NCI-H82 (cell line): ENCODE measurements at regions not wholly inside any gene's neighbourhood (a gene's known extent, or its start where the extent isn't known, plus 50 kb on each side); places are given as distances from the start of the nearest gene placed in this dataset.
"Not testable (repeated sequence)": the region's sequence is repeated elsewhere in the genome, so short reads cannot be mapped to it uniquely, and the experiment has no call there.

Source experiments
- DNase-seq: peaks from one replicate; lab custom pipeline; 2025; lab: John Stamatoyannopoulos, UW

DNA sequence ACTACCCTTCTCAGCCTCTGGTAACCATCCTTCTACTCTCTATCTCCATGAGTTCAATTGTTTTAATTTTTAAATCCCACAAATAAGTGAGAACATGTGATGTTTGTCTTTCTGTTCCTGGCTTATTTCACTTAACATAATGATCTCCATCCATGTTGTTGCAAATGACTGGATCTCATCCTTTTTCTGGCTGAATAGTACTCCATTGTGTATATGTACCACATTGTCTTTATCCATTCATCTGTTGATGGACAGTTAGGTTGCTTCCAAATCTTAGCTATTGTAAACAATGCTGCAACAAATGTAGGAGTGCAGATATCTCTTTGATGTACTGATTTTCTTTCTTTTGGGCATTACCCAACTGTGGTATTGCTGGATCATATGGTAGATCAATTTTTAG, 103.0 kb downstream of the CARTPT start:
- DNase-seq = not testable (repeated sequence)

DNA sequence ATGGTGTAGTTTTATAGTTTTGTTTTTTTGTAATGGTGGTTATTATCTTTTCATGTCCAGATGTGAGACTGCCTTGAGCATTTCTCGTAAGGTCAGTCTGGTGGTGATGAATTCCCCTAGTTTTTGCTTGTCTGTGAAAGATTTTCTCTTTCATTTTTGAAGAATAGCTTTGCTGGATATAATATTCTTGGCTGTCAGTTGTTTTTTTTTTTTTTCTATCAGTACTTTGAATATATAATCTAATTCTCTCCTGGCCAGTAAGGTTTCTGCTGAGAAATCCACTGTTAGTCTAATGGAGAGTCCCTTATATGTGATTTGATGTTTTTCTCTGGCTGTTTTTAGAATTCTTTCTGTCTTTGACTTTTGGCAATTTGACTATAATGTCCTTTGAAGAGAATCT, 106.9 kb downstream of the CARTPT start:
- no peak for DNase-seq

DNA sequence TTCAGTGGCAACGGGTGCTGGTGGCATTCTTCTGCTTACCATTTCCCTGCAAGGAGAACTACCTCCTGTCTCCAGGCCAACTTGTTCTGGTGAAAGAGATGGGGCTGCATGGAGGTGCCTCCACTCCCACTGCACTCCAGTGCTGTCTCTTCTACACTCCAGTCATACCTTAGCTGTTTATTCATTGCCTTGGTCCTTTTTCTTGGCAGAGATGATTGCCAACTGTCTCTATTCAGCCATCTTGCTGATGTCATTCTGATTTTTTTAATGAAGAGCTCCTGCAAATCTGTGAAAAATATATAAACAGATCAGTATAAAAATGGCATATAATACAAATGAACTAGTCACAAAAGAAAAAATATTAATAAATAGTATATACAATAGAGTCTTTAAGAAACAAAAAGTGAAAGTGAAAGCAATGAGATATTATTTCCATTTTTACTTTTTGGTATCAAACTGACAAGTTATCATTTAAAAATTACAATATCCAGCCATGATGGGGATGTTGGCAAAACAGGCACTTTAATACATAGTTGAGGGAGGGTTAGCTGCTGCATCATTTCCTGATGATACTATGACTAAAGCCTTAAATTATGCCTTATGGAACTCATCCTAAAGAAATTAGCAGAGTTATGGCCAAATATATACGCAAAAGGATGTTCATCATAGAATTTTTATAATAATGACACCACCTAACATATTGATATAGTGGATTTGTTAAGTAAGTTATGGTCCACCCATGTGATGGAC, 109.4 kb downstream of the CARTPT start:
- no peak for DNase-seq

DNA sequence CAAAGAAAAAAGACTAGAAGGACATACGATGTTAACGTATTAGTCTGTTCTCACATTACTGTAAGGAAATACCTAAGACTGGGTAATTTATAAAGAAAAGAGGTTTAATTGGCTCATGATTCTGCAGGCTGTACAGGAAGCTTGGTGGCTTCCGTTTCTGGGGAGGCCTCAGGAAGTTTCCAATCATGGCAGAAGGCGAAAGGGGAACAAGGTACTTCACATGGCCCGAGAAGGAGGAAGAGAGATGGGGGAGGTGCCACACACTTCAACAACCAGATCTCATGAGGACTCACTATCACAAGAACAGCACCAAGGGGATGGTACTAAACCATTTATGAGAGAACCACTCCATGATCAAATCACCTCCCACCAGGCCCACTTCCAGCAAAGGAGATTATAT, 110.1 kb downstream of the CARTPT start:
- DNase-seq = no peak

DNA sequence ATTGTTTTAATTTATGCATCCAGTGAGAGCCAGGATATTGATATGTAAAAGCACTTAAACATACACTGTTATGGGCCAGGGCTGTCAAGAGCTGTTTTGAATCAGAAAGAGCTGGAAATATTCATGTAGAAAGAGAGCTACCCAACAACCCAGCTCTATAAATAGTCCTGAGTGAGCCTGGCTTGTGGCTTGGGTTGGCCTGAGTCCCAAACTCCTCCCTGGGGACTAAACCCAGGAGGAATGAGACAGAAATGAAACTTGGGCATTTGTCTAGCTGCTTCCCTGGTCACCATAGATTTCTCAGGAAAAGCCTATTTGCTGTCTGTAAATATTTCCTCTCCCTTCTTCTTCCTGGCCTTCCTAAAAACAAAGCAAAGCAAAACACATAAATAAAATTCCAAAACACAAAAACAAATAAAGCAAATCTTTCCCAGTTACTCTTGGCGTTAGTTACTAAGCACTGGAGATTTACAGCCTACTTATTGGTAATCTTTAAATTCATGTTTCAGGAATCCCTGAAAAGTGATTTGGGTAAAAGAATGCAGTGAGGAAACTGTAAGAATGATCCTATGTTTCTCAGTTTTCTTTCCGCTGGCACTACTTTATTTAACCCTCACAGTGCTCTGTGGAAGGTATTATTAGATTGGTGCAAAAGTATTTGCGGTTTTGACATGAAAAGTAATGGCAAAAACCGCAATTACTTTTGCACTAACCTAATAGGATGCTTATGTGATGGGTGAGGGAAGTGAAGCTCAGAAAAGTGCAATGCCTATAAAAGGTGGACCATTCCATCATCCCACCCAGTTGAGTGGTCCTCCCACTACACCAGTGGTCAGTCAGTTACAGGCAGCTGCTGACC, 111.8 kb downstream of the CARTPT start:
- DNase-seq = peak; percentile 76

DNA sequence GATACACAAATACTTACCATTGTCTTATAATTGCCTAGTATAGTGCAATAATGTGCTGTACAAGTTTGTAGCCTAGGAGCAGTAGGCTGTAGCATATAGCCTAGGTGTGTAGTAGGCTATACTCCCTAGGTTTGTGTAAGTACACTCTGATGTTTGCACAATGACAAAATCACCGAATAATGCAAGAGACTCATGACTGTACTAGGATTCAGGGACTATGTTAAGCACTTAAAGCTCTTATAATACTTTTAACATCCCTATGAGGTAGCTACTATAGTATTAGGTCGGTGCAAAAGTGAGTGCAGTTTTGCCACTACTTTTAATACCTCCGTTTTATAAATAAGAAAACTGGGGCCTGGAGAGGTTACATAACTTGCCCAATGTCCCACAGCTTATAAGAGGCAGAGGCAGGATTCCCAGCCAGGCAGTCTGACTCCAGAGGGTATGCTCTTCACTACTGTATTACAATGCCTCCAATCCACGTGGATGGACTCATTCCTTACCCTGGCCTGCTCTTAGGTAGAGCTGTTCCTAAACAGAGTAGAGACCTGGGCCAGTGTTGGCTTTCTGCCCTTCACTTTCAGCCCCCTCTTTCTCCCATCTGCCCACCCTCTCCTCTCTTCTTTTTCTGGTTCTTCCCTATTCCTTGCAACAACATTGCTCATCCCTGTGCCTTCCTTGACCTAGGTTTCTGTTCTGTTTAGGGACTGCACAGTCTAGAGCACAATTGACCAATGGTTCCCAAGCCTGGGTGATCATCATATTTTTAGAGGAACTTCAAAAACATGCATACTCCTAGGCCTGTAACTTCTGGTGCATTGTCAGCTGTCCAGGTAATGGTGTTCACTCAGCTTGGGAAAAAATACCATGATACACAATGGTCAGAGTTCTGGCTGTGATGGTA, 114.0 kb downstream of the CARTPT start:
- no peak for DNase-seq

DNA sequence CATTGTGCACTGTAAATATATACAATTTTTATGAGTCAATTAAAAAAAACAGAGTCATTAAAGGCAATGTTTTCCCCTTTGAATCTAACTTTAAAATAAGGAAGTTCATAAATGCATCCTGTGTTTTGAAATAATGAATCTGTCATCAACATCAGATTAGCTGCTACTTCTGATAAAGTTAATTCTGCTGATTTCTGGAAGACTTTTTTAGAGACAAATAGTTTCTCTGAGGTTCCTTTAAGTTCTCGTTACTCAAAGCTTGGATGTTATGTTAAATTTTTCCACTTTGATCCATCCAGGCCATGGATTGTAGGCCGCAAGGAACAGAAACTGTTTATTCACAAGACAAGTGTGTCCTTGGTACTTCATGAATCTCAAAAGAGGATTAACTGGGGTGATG, 115.5 kb downstream of the CARTPT start:
- no peak for DNase-seq

DNA sequence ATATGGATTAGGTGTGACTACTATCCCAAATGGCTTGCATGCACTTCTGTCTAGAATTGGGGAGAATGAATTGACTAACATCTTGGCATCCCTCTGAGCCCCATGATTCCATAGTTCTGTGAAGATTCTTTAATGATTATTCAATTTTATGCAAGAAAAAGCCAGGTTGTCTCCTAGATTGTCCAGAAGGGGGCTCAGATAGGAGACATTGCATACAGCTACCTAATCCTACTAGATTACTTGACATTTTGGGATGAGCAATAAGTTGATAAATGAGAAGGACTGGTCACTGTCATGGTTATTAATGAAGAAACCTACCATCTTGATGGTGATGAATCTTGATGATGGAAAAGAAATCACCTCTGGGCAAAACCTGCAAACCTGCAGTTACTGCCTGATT, 117.0 kb downstream of the CARTPT start:
- DNase-seq = no peak

DNA sequence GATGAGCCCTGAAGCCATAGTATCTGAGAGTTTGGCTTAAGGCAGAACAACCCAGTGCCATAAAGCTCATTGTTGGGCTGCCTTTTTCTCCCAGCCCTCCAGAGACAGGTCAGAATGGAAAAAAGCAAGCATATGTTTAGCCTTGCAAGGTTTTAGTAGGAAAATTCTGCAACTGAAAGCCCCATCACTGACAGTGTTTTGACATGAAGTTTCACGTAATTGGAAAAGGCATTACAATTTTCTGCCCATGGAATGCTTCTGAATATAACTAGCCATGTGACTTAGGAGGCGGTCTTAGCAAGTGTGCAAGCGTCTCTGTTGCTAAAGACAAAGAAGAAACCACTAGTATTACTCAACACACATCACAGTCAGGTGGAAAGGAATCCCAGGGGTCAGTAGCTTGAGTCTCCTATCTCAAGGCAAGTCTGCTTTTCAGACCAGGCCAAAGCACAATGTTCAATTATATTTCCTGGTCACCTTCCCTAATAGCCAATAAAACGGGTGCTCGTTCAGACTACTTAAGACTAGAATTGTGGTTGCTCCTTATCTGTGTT, 117.6 kb downstream of the CARTPT start:
- no peak for DNase-seq

DNA sequence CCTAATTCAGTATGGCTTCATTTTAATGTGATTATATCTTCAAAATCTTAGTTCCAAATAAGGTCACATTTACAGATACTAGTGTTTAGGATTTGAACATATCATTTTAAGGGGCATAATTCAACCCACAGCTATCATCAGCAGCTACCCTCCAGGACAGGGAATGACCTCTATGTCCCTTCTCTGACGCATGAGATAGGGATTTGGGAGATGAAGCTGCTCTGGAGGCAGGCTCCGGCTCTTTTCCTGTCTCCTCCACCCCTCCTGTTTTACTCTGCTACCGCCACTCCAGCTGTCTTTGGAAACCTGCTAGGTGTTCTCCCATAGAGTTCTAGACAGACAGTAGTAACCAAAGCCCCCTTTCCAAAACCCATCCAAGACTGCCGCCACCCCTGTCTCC, 119.2 kb downstream of the CARTPT start:
- DNase-seq = no peak

DNA sequence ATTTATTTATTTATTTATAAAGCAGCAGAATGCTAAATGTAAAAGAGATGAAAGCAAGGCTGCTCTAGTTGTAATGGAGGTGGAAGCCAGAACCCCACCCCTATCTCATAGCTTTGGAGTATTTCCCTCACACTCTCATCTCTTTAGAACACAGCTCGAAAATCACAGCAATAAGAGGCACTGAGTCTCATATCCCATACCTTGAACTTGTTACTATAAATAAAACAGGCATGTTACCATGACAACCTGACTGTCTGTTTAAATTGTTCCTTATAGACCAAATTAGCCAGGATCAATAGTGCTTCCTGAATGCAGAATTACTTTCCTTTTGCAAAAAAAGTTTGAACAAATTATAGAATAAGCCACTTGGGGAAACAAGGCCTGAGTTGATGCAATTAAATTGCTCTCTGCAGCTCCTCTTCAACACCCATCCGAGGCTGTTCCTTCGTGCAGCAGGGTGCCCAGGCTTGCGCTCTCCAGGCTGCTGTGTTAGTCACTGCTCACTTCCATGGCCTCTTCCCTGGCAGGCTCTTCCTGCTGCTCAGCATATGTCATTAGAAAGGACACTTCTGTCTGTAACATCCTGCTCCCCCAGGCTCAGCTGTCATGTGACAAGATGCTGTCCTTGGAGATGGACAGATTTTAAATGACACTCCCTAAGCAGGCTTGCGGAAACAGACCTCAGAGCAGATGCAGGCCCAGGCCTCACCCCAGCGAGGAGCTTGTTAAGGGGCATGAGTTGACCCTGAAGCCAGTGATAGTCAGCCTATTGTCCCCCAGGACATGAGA, 120.2 kb downstream of the CARTPT start:
- peak; percentile 27 for DNase-seq

DNA sequence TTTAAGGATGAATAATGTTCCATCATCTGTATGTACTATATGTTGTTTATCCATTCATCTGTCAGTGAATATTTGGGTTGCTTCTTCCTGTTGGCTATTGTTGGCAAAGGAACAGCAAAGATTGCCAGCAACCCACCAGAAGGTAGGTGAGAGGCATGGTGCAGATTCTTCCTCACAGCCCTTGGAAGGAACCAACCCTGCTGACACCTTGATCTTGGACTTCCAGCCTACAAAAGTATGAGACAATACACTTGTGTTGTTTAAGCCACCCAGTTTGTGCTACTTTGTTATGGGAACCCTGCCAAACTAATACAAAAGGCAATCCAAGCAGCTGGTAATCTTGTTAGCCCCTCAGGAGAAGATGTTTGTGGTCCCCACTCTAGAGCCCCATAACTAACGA, 122.0 kb downstream of the CARTPT start:
- DNase-seq = peak; percentile 22

DNA sequence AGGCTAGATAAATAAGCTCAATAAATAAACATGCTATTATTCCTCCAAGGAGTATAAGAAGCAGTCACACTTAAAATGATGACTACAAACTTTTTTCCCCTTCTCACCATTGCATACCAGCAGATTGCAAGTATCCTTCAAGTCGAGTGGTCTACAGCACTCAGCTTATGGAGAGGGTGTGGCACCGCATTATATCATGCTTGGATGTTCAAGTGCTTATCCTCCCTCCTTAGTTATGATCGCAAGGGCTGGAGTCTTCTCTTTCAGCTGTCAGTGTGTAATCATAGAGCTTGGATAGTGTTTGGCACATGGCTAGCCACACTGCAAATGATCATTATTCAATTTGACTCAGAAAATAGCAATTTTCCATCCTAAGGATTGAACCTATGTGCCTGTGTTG, 124.0 kb downstream of the CARTPT start:
- no peak for DNase-seq

DNA sequence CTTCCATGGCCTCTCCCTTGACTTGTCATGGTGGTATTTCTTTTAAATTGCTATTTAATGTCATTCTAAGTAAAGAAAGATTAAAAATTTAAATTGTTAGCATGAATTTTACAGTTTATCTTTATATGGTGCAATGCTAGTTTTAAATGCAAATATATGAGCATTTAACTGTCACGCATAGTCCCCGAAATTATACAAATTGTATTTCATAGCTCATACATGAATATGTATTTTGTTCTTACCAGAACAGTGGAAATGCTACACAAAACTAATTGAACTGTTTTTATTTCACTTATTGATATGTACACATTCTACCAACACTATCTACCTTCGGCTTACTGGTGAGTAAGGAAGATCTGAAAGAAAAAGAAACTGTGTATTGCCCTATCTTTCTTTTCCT, 125.8 kb downstream of the CARTPT start:
- DNase-seq = no peak

DNA sequence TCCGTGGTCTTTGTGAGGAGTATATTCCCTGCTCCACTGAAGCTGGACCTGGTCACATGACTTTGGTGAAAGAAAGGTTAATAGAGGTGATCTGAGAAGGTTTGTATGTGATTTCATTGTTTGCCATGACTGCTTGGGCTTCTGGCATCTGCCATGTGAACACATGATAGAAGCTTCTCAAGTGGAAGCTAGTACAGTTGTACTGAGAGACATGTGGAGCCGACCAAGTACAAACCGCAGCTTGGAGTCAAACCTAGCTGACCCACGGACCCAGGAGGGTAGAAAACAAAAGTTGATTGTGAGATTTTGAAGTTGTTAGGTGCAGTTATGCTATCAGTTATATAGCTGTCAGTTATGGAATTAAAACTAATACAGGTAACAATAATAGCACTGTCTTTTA, 140.4 kb downstream of the CARTPT start:
- DNase-seq = peak; percentile 28

DNA sequence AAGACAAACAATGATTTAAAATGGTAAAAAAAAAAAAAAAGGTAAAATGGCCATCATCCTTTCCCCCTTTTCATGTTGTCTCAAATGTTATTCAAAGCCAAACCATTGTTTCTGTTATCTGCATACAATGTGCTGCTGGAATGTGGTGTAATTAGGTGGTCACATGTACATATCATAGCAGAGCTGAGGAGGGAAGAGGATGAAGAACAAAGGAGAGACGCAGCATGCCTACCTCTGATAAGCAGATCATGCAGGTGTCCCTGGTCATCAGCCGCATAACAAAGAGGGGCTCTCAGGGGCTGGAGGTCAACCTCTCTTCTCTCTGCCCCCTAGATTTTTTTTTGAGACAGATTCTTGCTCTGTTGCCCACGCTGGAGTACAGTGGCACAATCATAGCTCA, 141.0 kb downstream of the CARTPT start:
- DNase-seq = no peak

DNA sequence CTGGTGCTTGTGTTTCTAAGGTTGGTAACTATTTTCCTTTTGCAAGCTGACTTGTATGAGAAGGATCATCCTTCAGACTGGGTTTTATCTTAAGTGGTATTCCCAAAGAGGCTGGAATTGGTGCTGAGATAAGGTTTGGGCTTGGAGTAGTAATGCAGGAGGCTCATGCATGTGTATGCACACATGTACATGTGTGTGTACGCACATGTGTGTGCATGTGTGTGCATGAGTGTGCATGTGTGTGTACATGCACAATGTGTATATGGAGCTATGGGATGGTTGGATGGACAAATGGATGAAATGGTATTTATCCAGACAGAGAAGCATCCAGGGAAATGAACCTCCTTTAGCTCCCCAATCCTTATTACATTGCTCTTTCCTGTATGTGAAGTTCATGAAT, 142.6 kb downstream of the CARTPT start:
- no peak for DNase-seq

DNA sequence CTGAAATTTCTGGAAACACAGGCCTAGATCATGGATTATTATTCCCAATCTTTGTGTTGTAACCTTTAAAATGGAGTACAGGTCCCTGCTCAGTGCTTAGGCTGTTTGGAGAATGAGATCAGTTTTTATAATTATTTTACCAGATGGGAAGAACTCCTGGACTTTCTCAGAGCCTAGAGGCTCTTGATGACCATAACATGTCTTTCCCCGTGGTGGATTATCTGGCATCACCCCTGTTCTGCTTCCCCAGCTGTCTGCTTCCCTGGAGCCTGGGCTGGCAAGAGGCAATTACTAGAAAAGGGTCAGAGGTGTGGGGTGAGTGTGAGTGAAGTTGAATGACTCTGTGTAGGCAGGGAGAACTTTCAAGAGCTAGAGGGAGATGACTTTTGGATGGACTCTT, 143.0 kb downstream of the CARTPT start:
- DNase-seq = peak; percentile 37

DNA sequence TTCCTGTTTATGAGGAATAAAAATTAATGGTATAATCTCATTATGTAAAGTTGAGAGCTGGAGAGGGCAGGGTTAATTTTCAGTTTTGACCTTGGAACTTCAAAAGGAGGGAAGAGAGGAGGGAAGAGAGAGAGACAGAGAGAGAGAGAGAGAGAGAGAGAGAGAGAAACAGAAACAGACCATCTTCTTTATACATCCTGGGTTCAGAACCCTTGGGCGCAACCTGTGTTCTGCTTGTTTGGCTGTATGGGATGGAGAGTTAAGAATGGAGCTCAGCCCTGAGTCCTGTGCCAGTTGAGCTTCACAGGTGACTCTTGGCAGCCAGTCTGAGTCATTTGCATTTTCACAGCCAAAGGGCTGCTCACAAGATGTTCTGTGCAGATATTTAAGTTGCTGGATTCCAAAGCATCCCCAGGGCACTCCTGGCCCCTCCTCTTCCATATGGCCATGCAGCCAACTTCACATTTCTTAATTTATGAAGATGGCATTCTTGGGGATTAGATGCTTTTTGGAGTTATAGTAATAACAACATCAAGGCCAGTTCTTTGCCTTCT, 143.5 kb downstream of the CARTPT start:
- no peak for DNase-seq

DNA sequence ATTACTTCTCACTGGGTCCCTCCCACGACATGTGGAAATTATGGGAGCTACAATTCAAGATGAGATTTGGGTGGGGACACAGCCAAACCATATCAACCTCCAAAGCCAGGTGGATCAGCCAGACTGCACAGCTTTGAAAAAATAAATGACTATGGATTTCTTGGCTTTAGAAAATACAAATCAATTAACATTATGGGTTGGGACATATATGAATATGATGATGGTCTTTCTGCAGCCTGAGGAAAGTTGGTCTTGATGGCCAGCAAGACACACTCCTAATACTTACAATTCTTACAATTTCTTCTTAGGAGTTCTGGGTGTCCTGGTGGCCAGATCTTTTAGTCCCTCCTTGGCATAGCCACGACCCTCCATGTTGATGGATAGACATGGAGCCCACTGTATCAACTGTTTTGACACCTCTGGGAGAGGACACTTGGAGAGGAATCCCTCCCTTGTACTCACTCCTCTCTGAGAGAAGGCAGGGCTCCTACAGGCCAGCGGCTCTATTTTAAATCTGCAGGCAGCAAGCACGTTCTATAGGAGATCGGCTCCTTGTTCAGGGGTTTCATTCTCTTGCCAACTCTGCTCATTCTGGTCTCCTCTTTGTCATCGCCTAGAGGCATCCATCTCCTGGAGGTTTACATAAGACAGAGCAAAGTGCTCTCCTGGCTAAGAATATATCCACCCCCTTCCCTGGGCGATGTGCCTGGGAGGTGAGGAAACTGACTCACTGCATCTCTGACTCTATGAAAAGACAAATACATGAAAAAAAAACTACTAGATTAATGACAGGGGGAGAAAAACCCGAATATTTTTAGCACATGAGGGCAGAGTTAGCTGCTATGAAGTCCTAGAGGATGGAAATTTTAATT, 145.9 kb downstream of the CARTPT start:
- DNase-seq = no peak
